ENCODE measurements at regions not wholly inside any gene's neighbourhood (a gene's known extent, or its start where the extent isn't known, plus 50 kb on each side); places are given as distances from the start of the nearest gene placed in this dataset.

- Histone ChIP-seq H3K4me1 (ENCODE audit: insufficient read depth, low read length, poor library complexity, severe bottlenecking) (no peaks in the 10 kb centered on the region), H3K4me3 (ENCODE audit: low read depth, low read length, poor library complexity, severe bottlenecking) (no peak overlapping the region), H3K79me2 (ENCODE audit: insufficient read depth, low read depth, low read length) (no peaks in the 10 kb centered on the region), H3K9me3 (ENCODE audit: low read length) (no peaks in the 10 kb centered on the region), H3K27ac (ENCODE audit: low read depth, low read length, poor library complexity, severe bottlenecking) (no peak overlapping the region), H3K9me2 (ENCODE audit: insufficient read depth, low read length) (no peaks in the 10 kb centered on the region), H2AFZ (ENCODE audit: low read length) (no peak overlapping the region), H3K4me2 (ENCODE audit: low read length) (no peak overlapping the region), H4K20me1 (ENCODE audit: insufficient read depth, low read length) (no peaks in the 10 kb centered on the region), H3K36me3 (ENCODE audit: insufficient read depth, low read length) (no peaks in the 10 kb centered on the region)
- BruUV-seq (replicated peaks) = no TSS peak
- intact Hi-C loops (cut with micrococcal nuclease; ENCODE audit: unreplicated experiment) = no loop called here
- POLR2A ChIA-PET = no interaction called here
- no peak for TF ChIP-seq CTCF (conservative IDR thresholded peaks at IDR 0.05; ENCODE audit: low read length)
- TF ChIP-seq EZH2phosphoT487 (IDR thresholded peaks at IDR 0.05; ENCODE audit: borderline replicate concordance, low read depth, low read length) = no peak
- no peak for DNase-seq (ENCODE audit: low spot score)
- CTCF ChIA-PET (ENCODE audit: unreplicated experiment) = no interaction called here
These were observed 1417.4 kb upstream of the SLC10A2 start for GRCh38 chr13:104483631-104484030.

- no peaks in the 10 kb centered on the region for H4K20me1 ChIP-seq (ENCODE audit: insufficient read depth, low read length)
- no peak overlapping the region for H3K4me3 ChIP-seq (ENCODE audit: low read depth, low read length, poor library complexity, severe bottlenecking)
- no peak for TF ChIP-seq EZH2phosphoT487 (IDR thresholded peaks at IDR 0.05; ENCODE audit: borderline replicate concordance, low read depth, low read length)
- no peak for TF ChIP-seq CTCF (conservative IDR thresholded peaks at IDR 0.05; ENCODE audit: low read length)
- ChIA-PET CTCF (ENCODE audit: unreplicated experiment) (no interaction called here), POLR2A (no interaction called here)
- H3K4me2 ChIP-seq (ENCODE audit: low read length) = no peak overlapping the region
- H3K36me3 ChIP-seq (ENCODE audit: insufficient read depth, low read length) = no peaks in the 10 kb centered on the region
- H3K79me2 ChIP-seq (ENCODE audit: insufficient read depth, low read depth, low read length) = no peaks in the 10 kb centered on the region
- no peaks in the 10 kb centered on the region for H3K4me1 ChIP-seq (ENCODE audit: insufficient read depth, low read length, poor library complexity, severe bottlenecking)
- H2AFZ ChIP-seq (ENCODE audit: low read length) = no peak overlapping the region
- no TSS peak for BruUV-seq (replicated peaks)
- no peaks in the 10 kb centered on the region for H3K9me2 ChIP-seq (ENCODE audit: insufficient read depth, low read length)
- DNase-seq (ENCODE audit: low spot score) = no peak
- H3K27ac ChIP-seq (ENCODE audit: low read depth, low read length, poor library complexity, severe bottlenecking) = no peak overlapping the region
- intact Hi-C loops (cut with micrococcal nuclease; ENCODE audit: unreplicated experiment) = no loop called here
- no peaks in the 10 kb centered on the region for H3K9me3 ChIP-seq (ENCODE audit: low read length)
These were observed 1411.0 kb upstream of the SLC10A2 start for GRCh38 chr13:104477261-104477660.

- Histone ChIP-seq H3K9me3 (ENCODE audit: low read length) (no peaks in the 10 kb centered on the region), H2AFZ (ENCODE audit: low read length) (no peak overlapping the region), H3K4me1 (ENCODE audit: insufficient read depth, low read length, poor library complexity, severe bottlenecking) (no peaks in the 10 kb centered on the region), H3K4me2 (ENCODE audit: low read length) (no peak overlapping the region), H4K20me1 (ENCODE audit: insufficient read depth, low read length) (no peaks in the 10 kb centered on the region), H3K9me2 (ENCODE audit: insufficient read depth, low read length) (no peaks in the 10 kb centered on the region), H3K36me3 (ENCODE audit: insufficient read depth, low read length) (no peaks in the 10 kb centered on the region), H3K79me2 (ENCODE audit: insufficient read depth, low read depth, low read length) (no peaks in the 10 kb centered on the region), H3K27ac (ENCODE audit: low read depth, low read length, poor library complexity, severe bottlenecking) (no peak overlapping the region), H3K4me3 (ENCODE audit: low read depth, low read length, poor library complexity, severe bottlenecking) (no peak overlapping the region)
- BruUV-seq (replicated peaks) = no TSS peak
- TF ChIP-seq CTCF (conservative IDR thresholded peaks at IDR 0.05; ENCODE audit: low read length) (no peak), EZH2phosphoT487 (IDR thresholded peaks at IDR 0.05; ENCODE audit: borderline replicate concordance, low read depth, low read length) (no peak)
- intact Hi-C loops (cut with micrococcal nuclease; ENCODE audit: unreplicated experiment) = no loop called here
- CTCF ChIA-PET (ENCODE audit: unreplicated experiment) = no interaction called here
- no peak for DNase-seq (ENCODE audit: low spot score)
- POLR2A ChIA-PET = no interaction called here
These were observed 1407.7 kb upstream of the SLC10A2 start for GRCh38 chr13:104473936-104474335.

Measured in OCI-LY7 (cell line).